HFF-Myc (cell line): ENCODE measurements at regions not wholly inside any gene's neighbourhood (a gene's known extent, or its start where the extent isn't known, plus 50 kb on each side); places are given as distances from the start of the nearest gene placed in this dataset.

ENCODE experiments used
- DNase-seq: peaks from one replicate; pipeline ENCODE4 v3.0.0-alpha.2; 2011; ENCODE audit warnings: low read depth; ENCODE audit errors: extremely low read depth
- H3K4me3 ChIP-seq: replicated peaks from 2 replicates; pipeline ENCODE4 v1.5.1; 2011; ENCODE audit warnings: low read depth, mild to moderate bottlenecking, control low read depth, low read length
- CTCF ChIP-seq: IDR thresholded peaks from 2 replicates; pipeline ENCODE4 v1.5.1; 2012; ENCODE audit warnings: mild to moderate bottlenecking, low read depth, low read length, control low read depth; ENCODE audit errors: missing control alignments

- no peak for TF ChIP-seq CTCF
- H3K4me3 ChIP-seq = no peak overlapping the region
- no peak for DNase-seq
Observed at GRCh38 chr3:65195211-65196006, 507.6 kb upstream of the ADAMTS9 start.

GRCh38 chr3:65194744-65195143 is 506.9 kb upstream of the ADAMTS9 start:
- no peak for TF ChIP-seq CTCF
- H3K4me3 ChIP-seq = no peak overlapping the region
- no peak for DNase-seq

- DNase-seq = no peak
- TF ChIP-seq CTCF = no peak
- H3K4me3 ChIP-seq = no peak overlapping the region
Observed at GRCh38 chr3:65194047-65194714, 506.4 kb upstream of the ADAMTS9 start.

- H3K4me3 ChIP-seq = no peak overlapping the region
- no peak for TF ChIP-seq CTCF
- DNase-seq = no peak
Observed at GRCh38 chr3:65193531-65193930, 505.7 kb upstream of the ADAMTS9 start.

- DNase-seq = no peak
- TF ChIP-seq CTCF = no peak
- no peak overlapping the region for H3K4me3 ChIP-seq
Observed at GRCh38 chr3:65190111-65190510, 502.3 kb upstream of the ADAMTS9 start.

GRCh38 chr3:65186268-65186667 is 498.5 kb upstream of the ADAMTS9 start:
- TF ChIP-seq CTCF = no peak
- H3K4me3 ChIP-seq = no peak overlapping the region
- no peak for DNase-seq

- TF ChIP-seq CTCF = no peak
- no peak overlapping the region for H3K4me3 ChIP-seq
- no peak for DNase-seq
Observed at GRCh38 chr3:65182682-65183081, 494.9 kb upstream of the ADAMTS9 start.
